NT2/D1 (cell line): ENCODE measurements at regions not wholly inside any gene's neighbourhood (a gene's known extent, or its start where the extent isn't known, plus 50 kb on each side); places are given as distances from the start of the nearest gene placed in this dataset.

ENCODE experiments used
- DNase-seq: peaks from one replicate; pipeline ENCODE4 v3.0.0-alpha.2; 2011; ENCODE audit warnings: low read depth, low spot score
- H3K27me3 ChIP-seq: 2 replicates; pipeline ENCODE4 v1.6.0; 2011; ENCODE audit warnings: mild to moderate bottlenecking; ENCODE audit not compliant: insufficient read length, insufficient read depth
- H3K36me3 ChIP-seq: 2 replicates; pipeline ENCODE4 v1.6.1; 2011; ENCODE audit warnings: mild to moderate bottlenecking, low read length, mixed read lengths; ENCODE audit not compliant: insufficient read depth, insufficient read length
- H3K4me1 ChIP-seq: 2 replicates; pipeline ENCODE4 v1.5.1; 2011; ENCODE audit not compliant: insufficient read depth, insufficient read length
- H3K4me3 ChIP-seq: 2 replicates; pipeline ENCODE4 v1.5.1; 2011; ENCODE audit warnings: low read depth; ENCODE audit not compliant: insufficient read length
- H3K9ac ChIP-seq: 2 replicates; pipeline ENCODE4 v1.6.0; 2011; ENCODE audit warnings: low read depth; ENCODE audit not compliant: insufficient read length
- H3K9me3 ChIP-seq: 2 replicates; pipeline ENCODE4 v1.5.1; 2011; ENCODE audit warnings: mild to moderate bottlenecking, low read length; ENCODE audit not compliant: insufficient read depth
- SUZ12 ChIP-seq: IDR thresholded peaks from 2 replicates; pipeline ENCODE4 v1.6.1; 2011; ENCODE audit not compliant: insufficient read length, insufficient read depth; ENCODE audit errors: extremely low read depth
- YY1 ChIP-seq: IDR thresholded peaks from 2 replicates; pipeline ENCODE4 v1.6.1; 2011; ENCODE audit not compliant: insufficient read length, insufficient read depth
- ZNF274 ChIP-seq: IDR thresholded peaks from 2 replicates; pipeline ENCODE4 v1.6.1; 2011; ENCODE audit warnings: mild to moderate bottlenecking, low read depth, low read length

DNA sequence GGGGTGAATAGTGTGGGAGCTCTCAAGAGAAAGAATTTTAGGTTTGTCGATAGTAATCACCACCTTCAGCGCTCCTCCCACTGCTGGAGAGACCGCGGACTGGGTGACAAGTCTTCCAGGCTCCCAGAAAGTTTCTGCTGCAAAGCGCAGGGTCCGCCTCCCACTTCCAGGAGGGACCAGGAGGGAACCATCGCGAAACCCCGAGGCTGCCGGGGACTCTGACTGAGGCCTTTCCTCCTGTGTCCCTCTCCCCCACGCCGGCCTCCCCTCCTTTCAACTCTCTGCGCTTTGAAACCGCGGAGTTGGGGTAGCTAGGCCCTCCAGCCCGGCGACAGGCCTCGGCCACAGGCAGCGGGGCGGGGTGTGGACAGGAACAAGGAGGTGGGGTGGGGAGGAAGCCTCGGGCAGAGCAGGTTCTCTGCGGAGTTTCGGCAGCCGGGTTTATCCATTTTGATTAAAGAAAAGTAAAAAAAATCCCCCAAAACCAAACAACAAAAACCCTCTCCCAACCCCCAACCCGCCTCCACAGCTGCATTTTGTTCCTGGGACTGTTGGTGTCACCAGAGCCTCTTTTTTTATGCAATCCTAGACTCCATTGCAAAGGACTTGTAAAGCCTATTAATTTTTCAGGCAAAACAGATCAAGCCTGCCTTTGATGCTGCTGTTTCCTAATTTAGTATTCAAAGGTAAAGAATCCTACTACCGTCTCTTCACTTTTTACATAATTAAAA is 157.2 kb downstream of the TM9SF2 start:
- no peaks in the 10 kb centered on the region for H3K27me3 ChIP-seq
- H3K36me3 ChIP-seq, result no peaks in the 10 kb centered on the region
- no peaks in the 10 kb centered on the region for H3K9me3 ChIP-seq
- no peak for TF ChIP-seq YY1
- H3K9ac ChIP-seq, result peak overlapping the region; percentile 84
- peak overlapping the region; percentile 59 for H3K4me3 ChIP-seq
- peaks cover 8% of the 10 kb centered on the region for H3K4me1 ChIP-seq
- peak; percentile 71 for DNase-seq

GRCh38 chr13:99657848-99658260 is 156.6 kb downstream of the TM9SF2 start:
- Histone ChIP-seq H3K9me3 (no peaks in the 10 kb centered on the region), H3K27me3 (no peaks in the 10 kb centered on the region), H3K4me3 (peak overlapping the region; percentile 59), H3K9ac (peak overlapping the region; percentile 84), H3K36me3 (no peaks in the 10 kb centered on the region), H3K4me1 (peaks cover 6% of the 10 kb centered on the region)
- peak; percentile 50 for DNase-seq
- no peak for TF ChIP-seq ZNF274
- no peak for TF ChIP-seq SUZ12
- TF ChIP-seq YY1, result no peak

DNA sequence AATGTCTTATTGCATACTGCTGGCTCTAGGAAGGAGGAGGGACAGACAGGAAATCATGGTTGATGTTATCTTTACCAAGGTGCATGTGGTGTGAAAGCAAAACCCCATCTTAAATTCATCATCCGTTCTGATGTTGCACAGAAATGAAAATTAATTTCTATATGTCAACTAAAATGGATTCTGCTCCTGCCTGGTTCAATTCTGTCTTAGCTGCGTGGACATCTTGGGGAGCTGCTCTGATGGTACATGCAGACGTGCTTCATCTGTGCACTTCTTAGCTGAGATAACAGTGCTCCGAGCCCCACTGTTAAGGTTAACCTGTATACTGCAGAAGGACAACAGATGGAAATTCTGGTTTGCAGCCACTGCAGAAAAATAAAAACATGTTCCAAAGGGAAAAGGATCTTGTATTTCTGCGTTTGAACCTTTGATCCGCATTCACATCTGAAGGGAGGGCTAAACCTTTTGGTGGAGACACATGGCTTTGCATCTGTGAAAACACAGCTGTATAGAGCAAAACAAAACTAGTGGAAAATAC is 155.6 kb downstream of the TM9SF2 start:
- H3K9ac ChIP-seq, result no peak overlapping the region
- no peaks in the 10 kb centered on the region for H3K9me3 ChIP-seq
- no peak for DNase-seq
- no peaks in the 10 kb centered on the region for H3K36me3 ChIP-seq
- H3K4me1 ChIP-seq, result peaks cover 3% of the 10 kb centered on the region
- TF ChIP-seq YY1 (no peak), ZNF274 (no peak), SUZ12 (no peak)
- no peaks in the 10 kb centered on the region for H3K27me3 ChIP-seq
- no peak overlapping the region for H3K4me3 ChIP-seq

DNA sequence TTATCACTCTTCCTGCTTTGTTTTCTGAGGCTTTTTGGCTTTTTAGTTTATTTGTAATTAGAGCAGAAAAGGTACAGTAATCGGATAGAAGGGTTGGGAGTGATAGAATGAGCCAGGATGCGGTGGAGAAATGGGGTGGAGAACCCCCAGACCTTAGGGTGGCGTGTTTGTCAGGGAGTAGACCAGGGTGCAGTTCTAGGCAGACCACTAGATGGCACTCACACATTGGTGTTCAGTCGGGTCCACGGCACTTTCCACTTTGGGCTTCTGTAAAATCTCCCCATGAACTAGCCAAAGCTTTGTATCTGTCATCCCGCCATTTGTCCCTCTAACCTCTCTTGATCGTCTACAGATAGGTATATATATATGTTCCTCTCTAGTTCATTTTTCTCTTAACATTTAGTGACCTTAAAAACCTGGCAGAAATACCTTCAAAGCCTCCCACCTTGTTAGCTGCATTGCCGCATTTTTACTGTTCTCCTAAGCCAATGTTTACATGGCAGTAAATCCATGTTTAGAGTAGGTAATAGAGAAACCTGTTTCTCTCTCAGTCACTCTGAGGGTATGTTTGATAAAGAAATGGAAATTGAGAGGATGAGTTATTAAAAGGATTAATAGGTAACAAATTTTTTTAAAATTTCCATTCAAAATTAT is 154.9 kb downstream of the TM9SF2 start:
- no peak overlapping the region for H3K9ac ChIP-seq
- TF ChIP-seq ZNF274 (no peak), SUZ12 (no peak), YY1 (no peak)
- H3K4me1 ChIP-seq, result peaks cover 3% of the 10 kb centered on the region
- no peaks in the 10 kb centered on the region for H3K36me3 ChIP-seq
- DNase-seq, result peak; percentile 83
- H3K9me3 ChIP-seq, result no peaks in the 10 kb centered on the region
- H3K4me3 ChIP-seq, result no peak overlapping the region
- no peaks in the 10 kb centered on the region for H3K27me3 ChIP-seq

- no peak overlapping the region for H3K4me3 ChIP-seq
- DNase-seq, result no peak
- H3K27me3 ChIP-seq, result no peaks in the 10 kb centered on the region
- no peaks in the 10 kb centered on the region for H3K9me3 ChIP-seq
- H3K4me1 ChIP-seq, result peaks cover 3% of the 10 kb centered on the region
- H3K36me3 ChIP-seq, result no peaks in the 10 kb centered on the region
- no peak overlapping the region for H3K9ac ChIP-seq
- no peak for TF ChIP-seq YY1
- TF ChIP-seq ZNF274, result no peak
- no peak for TF ChIP-seq SUZ12
Observed at GRCh38 chr13:99655351-99656091, 154.2 kb downstream of the TM9SF2 start.

GRCh38 chr13:99654076-99654475 is 152.8 kb downstream of the TM9SF2 start:
- TF ChIP-seq YY1 (no peak), ZNF274 (no peak)
- DNase-seq, result no peak
- Histone ChIP-seq H3K9me3 (no peaks in the 10 kb centered on the region), H3K4me3 (no peak overlapping the region), H3K9ac (no peak overlapping the region), H3K36me3 (no peaks in the 10 kb centered on the region), H3K4me1 (no peaks in the 10 kb centered on the region), H3K27me3 (no peaks in the 10 kb centered on the region)

DNA sequence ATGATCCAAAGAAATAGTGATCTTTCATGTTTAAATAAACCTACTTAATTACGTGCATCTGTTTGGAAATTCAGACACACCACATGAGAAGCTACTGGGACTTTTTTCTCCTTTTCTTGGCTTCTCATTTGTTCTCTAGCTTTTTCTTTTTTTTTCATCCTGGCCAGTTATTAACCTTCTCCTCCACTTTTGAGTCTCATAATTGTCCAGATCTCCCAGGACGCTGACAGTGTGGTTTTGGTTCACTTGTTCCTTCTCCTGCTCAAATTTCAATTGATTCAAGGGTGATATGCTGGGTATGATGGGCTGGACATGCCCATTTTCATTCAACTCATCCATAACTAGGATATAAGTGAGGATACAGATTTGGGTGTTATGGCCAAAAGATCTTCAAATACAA is 152.3 kb downstream of the TM9SF2 start:
- TF ChIP-seq YY1 (no peak), SUZ12 (no peak), ZNF274 (no peak)
- Histone ChIP-seq H3K27me3 (no peaks in the 10 kb centered on the region), H3K36me3 (no peaks in the 10 kb centered on the region), H3K9me3 (no peaks in the 10 kb centered on the region), H3K4me3 (no peak overlapping the region), H3K4me1 (no peaks in the 10 kb centered on the region), H3K9ac (no peak overlapping the region)
- no peak for DNase-seq
